H1 (cell line): ENCODE measurements at regions not wholly inside any gene's neighbourhood (a gene's known extent, or its start where the extent isn't known, plus 50 kb on each side); places are given as distances from the start of the nearest gene placed in this dataset.
A peak's percentile ranks its signal among the peaks of the same experiment; 100 is the strongest.

Source experiments
- CTCF ChIA-PET: fragments of 300-600 bp; sonication (Branson Sonifier 250); formaldehyde crosslinking; loops from one replicate; lab custom pipeline; 2021; ENCODE audit not compliant: partially characterized antibody; lab: Charles Lee
- POLR2A ChIA-PET: fragments of 300-600 bp; sonication (Branson Sonifier 250); formaldehyde crosslinking; loops from one replicate; lab custom pipeline; 2021; ENCODE audit warnings: inconsistent platforms; ENCODE audit not compliant: partially characterized antibody; lab: Charles Lee
- DNase-seq, 2 experiments: peaks; one replicate each; pipeline versions ENCODE4 v3.0.0 to v3.0.0-alpha.2; 2010 to 2022; ENCODE audit warnings: low spot score in 2 of 2, low read depth in 1 of 2, mixed read lengths in 1 of 2
- FAIRE-seq: peaks from 2 replicates; lab custom pipeline; 2011; peaks lifted over from hg19 to GRCh38; lab: Jason Lieb, UNC
- H2AFZ ChIP-seq: 2 replicates; pipeline ENCODE4 v1.8.1; 2012; ENCODE audit warnings: low read length, inconsistent platforms
- H2AK5ac ChIP-seq: 2 replicates; pipeline ENCODE4 v1.6.1; 2013; ENCODE audit warnings: low read depth, low read length
- H2BK120ac ChIP-seq: replicated peaks from 2 replicates; pipeline ENCODE3; 2013; ENCODE audit warnings: low read depth, low read length, inconsistent platforms
- H2BK12ac ChIP-seq: 2 replicates; pipeline ENCODE4 v1.6.1; 2013; ENCODE audit warnings: low read depth, low read length
- H2BK15ac ChIP-seq: 2 replicates; pipeline ENCODE4 v1.6.1; 2013; ENCODE audit warnings: low read length
- H2BK20ac ChIP-seq: 2 replicates; pipeline ENCODE4 v1.6.1; 2013; ENCODE audit warnings: low read length
- H2BK5ac ChIP-seq: 2 replicates; pipeline ENCODE4 v1.6.1; 2013; ENCODE audit warnings: low read depth, low read length
- H3K14ac ChIP-seq: 2 replicates; pipeline ENCODE4 v1.6.1; 2013; ENCODE audit warnings: inconsistent platforms; ENCODE audit not compliant: insufficient read length
- H3K18ac ChIP-seq: 2 replicates; pipeline ENCODE4 v1.6.1; 2013; ENCODE audit warnings: low read length; ENCODE audit errors: extremely low read depth
- H3K23ac ChIP-seq: 2 replicates; pipeline ENCODE4 v1.6.1; 2013; ENCODE audit warnings: inconsistent platforms; ENCODE audit not compliant: insufficient read length
- H3K23me2 ChIP-seq: 2 replicates; pipeline ENCODE4 v1.6.1; 2013; ENCODE audit warnings: low read depth, low read length
- H3K27ac ChIP-seq: 2 replicates; pipeline ENCODE4 v1.6.1; 2011; ENCODE audit warnings: low read depth, low read length, inconsistent platforms
- H3K27me3 ChIP-seq, 4 experiments: replicated peaks in 1 of 4; 1 replicate in 1 of 4; 2 replicates in 3 of 4; pipeline versions ENCODE4 v1.6.1 to v1.8.1; 2011 to 2013; ENCODE audit warnings: low read length in 3 of 4, mild to moderate bottlenecking in 3 of 4, inconsistent platforms in 2 of 4, mixed read lengths in 2 of 4, moderate library complexity in 1 of 4; ENCODE audit not compliant: control insufficient read depth in 3 of 4, insufficient read depth in 3 of 4; ENCODE audit errors: extremely low read depth in 1 of 4
- H3K36me3 ChIP-seq, 4 experiments: 2 replicates each; pipeline versions ENCODE4 v1.6.1 to v1.8.1; 2011 to 2013; ENCODE audit warnings: mild to moderate bottlenecking in 4 of 4, low read length in 3 of 4, moderate library complexity in 2 of 4, control low read depth in 1 of 4, inconsistent platforms in 1 of 4; ENCODE audit not compliant: insufficient read depth in 4 of 4, control insufficient read depth in 2 of 4
- H3K4ac ChIP-seq: replicated peaks from 2 replicates; pipeline ENCODE3; 2013; ENCODE audit warnings: low read length, low read depth, mixed read lengths, inconsistent platforms; ENCODE audit not compliant: insufficient read length
- H3K4me1 ChIP-seq, 4 experiments: replicated peaks in 1 of 4; 1 replicate in 1 of 4; 2 replicates in 3 of 4; pipeline versions ENCODE4 v1.6.1 to v1.8.1; 2011 to 2013; ENCODE audit warnings: low read length in 3 of 4, inconsistent platforms in 2 of 4, mixed read lengths in 1 of 4; ENCODE audit not compliant: insufficient read depth in 4 of 4, control insufficient read depth in 3 of 4
- H3K4me2 ChIP-seq, 2 experiments: 2 replicates each; pipeline versions ENCODE4 v1.6.1 to v1.8.1; 2011 to 2013; ENCODE audit warnings: low read depth in 2 of 2, low read length in 2 of 2, control low read depth in 1 of 2, inconsistent platforms in 1 of 2, mild to moderate bottlenecking in 1 of 2; ENCODE audit not compliant: insufficient read depth in 1 of 2
- H3K4me3 ChIP-seq, 4 experiments: fragments of 200-600, 300-600 bp in 1 of 4; sonication (generic), shearing (Covaris generic), sonication (Bioruptor Twin) in 1 of 4; 2 replicates each; pipeline versions ENCODE4 v1.5.1 to v1.8.1; 2011 to 2016; ENCODE audit warnings: low read length in 4 of 4, low read depth in 3 of 4, control low read depth in 2 of 4, inconsistent platforms in 2 of 4, mild to moderate bottlenecking in 2 of 4, mixed read lengths in 1 of 4, moderate library complexity in 1 of 4; ENCODE audit not compliant: insufficient read depth in 2 of 4; ENCODE audit errors: extremely low read depth in 1 of 4
- H3K56ac ChIP-seq: replicated peaks from 2 replicates; pipeline ENCODE3; 2013; ENCODE audit warnings: low read depth, mild to moderate bottlenecking, mixed read lengths, low read length, inconsistent platforms; ENCODE audit not compliant: insufficient read length
- H3K79me1 ChIP-seq: 2 replicates; pipeline ENCODE4 v1.6.1; 2013; ENCODE audit warnings: low read depth, low read length, control low read depth
- H3K79me2 ChIP-seq, 2 experiments: 2 replicates each; pipeline versions ENCODE4 v1.6.1 to v1.8.1; 2012 to 2013; ENCODE audit warnings: low read length in 2 of 2, mild to moderate bottlenecking in 2 of 2, inconsistent platforms in 1 of 2; ENCODE audit not compliant: insufficient read depth in 2 of 2, control insufficient read depth in 1 of 2
- H3K9ac ChIP-seq, 4 experiments: replicated peaks in 1 of 4; 1 replicate in 1 of 4; 2 replicates in 3 of 4; pipeline versions ENCODE4 v1.6.1 to v1.8.1; 2011 to 2013; ENCODE audit warnings: low read depth in 3 of 4, low read length in 3 of 4, control low read depth in 2 of 4, mild to moderate bottlenecking in 2 of 4, moderate library complexity in 2 of 4, inconsistent platforms in 1 of 4; ENCODE audit errors: extremely low read depth in 1 of 4
- H3K9me3 ChIP-seq, 2 experiments: 2 replicates each; pipeline versions ENCODE4 v1.6.1 to v1.8.1; 2012 to 2013; ENCODE audit warnings: mild to moderate bottlenecking in 2 of 2, moderate library complexity in 2 of 2, control low read depth in 1 of 2, inconsistent platforms in 1 of 2, low read depth in 1 of 2, low read length in 1 of 2, mixed read lengths in 1 of 2; ENCODE audit not compliant: insufficient read depth in 2 of 2
- H4K20me1 ChIP-seq, 2 experiments: replicated peaks in 1 of 2; 2 replicates each; pipeline versions ENCODE3 to v1.8.1; 2011 to 2013; ENCODE audit warnings: inconsistent platforms in 2 of 2, low read length in 2 of 2, mild to moderate bottlenecking in 1 of 2; ENCODE audit not compliant: insufficient read depth in 2 of 2, control insufficient read depth in 1 of 2
- H4K5ac ChIP-seq: 2 replicates; pipeline ENCODE4 v1.6.1; 2013; ENCODE audit warnings: low read length, low read depth, mixed read lengths, inconsistent platforms; ENCODE audit not compliant: insufficient read length
- H4K8ac ChIP-seq: 2 replicates; pipeline ENCODE4 v1.8.0; 2013; ENCODE audit warnings: mild to moderate bottlenecking, moderate library complexity, low read length, inconsistent platforms; ENCODE audit not compliant: insufficient read depth; ENCODE audit errors: extremely low read depth
- H4K91ac ChIP-seq: replicated peaks from 2 replicates; pipeline ENCODE3; 2013; ENCODE audit warnings: low read length, mixed read lengths, inconsistent platforms; ENCODE audit not compliant: insufficient read length
- RAD21 ChIP-seq, 2 experiments: IDR thresholded peaks in 1 of 2; conservative IDR thresholded peaks in 1 of 2; 2 replicates each; pipeline ENCODE4 v1.6.1; 2011; ENCODE audit warnings: low read depth in 2 of 2, low read length in 2 of 2, improper control_type of control experiment in 1 of 2, inconsistent platforms in 1 of 2, mild to moderate bottlenecking in 1 of 2, moderate library complexity in 1 of 2
- SP2 ChIP-seq: IDR thresholded peaks from 2 replicates; pipeline ENCODE4 v1.6.1; 2012; ENCODE audit warnings: mild to moderate bottlenecking, low read length, inconsistent platforms
- WGBS, 2 experiments: shearing (Covaris generic) in 1 of 2; methylation state at CpG; one replicate each; pipeline versions ENCODE4 v1.1.6 to v1.1.7; 2013 to 2015; ENCODE audit warnings: low lambda C conversion rate in 2 of 2, mixed read lengths in 2 of 2, inconsistent platforms in 1 of 2, low coverage in 1 of 2, missing lambda C conversion rate in 1 of 2; ENCODE audit not compliant: insufficient replicate concordance in 2 of 2, insufficient coverage in 1 of 2, insufficient read length in 1 of 2; ENCODE audit errors: extremely low coverage in 1 of 2, missing lambda C conversion rate in 1 of 2; 5-methylcytosine and 5-hydroxymethylcytosine counted together

GRCh38 chr10:78756604-78757343 is 312.0 kb upstream of the ZMIZ1 start:
- CTCF ChIA-PET: interaction anchor here (0.6 to 1.6 kb wide), 5 partner anchors 12 to 568 kb away, joined by 3 to 6 read pairs (median 3); no protein-coding TSS in a partner anchor
- Histone ChIP-seq H3K4me3 (no peak overlapping the region), H3K18ac (no peak overlapping the region), H3K4ac (no peak overlapping the region), H3K79me1 (no peaks in the 10 kb centered on the region; the same call in 1 of the 2 replicates), H3K14ac (no peak overlapping the region), H3K9ac (no peak overlapping the region), H3K27me3 (no peaks in the 10 kb centered on the region), H3K23ac (no peak overlapping the region), H3K56ac (no peak overlapping the region), H3K36me3 (no peaks in the 10 kb centered on the region), H4K20me1 (no peaks in the 10 kb centered on the region), H3K9me3 (no peaks in the 10 kb centered on the region), H2BK20ac (no peak overlapping the region)
- DNase-seq (no peak), FAIRE-seq (no peak)
- no peak for TF ChIP-seq SP2
- TF ChIP-seq RAD21 (IDR thresholded peaks at IDR 0.05 in 1 of 2, conservative IDR thresholded peaks at IDR 0.05 in 1 of 2; ENCODE audit: low read depth in 2 of 2, low read length in 2 of 2): 0 out of 4 replicates have a peak, but pooled peaks of 1 of the 2 experiments have one; percentile 2
- TF ChIP-seq, all 59 proteins: peak for 1
- no peak overlapping the region for H2BK120ac ChIP-seq
- H3K23me2 ChIP-seq: no peaks in the 10 kb centered on the region
- no peak overlapping the region; the same call in 1 of the 2 replicates for H2BK5ac ChIP-seq
- peak overlapping the region; percentile 26 for H4K91ac ChIP-seq
- H3K4me1 ChIP-seq: peaks cover 0 to 7% (median 6%) of the 10 kb centered on the region in 4 experiments; a peak in 4 of 7 replicates
- no peaks in the 10 kb centered on the region for H3K79me2 ChIP-seq
- no peak overlapping the region for H3K4me2 ChIP-seq
- H2AFZ ChIP-seq: no peak overlapping the region
- H2BK12ac ChIP-seq: peak overlapping the region; percentile 20; the same call in 1 of the 2 replicates
- POLR2A ChIA-PET: interaction anchor here (1.1 kb wide), 1 partner anchor 10 kb away, joined by 3 read pairs; no protein-coding TSS in a partner anchor
- no peak overlapping the region for H4K5ac ChIP-seq
- no peak overlapping the region for H2BK15ac ChIP-seq
- no peak overlapping the region for H3K27ac ChIP-seq
- no peak overlapping the region for H4K8ac ChIP-seq
- H2AK5ac ChIP-seq: no peak overlapping the region
- 80% methylated on average over 18 of the region's 18 CpGs; no CpG with 5 or more reads in 1 of the 2 experiments for WGBS, 2 experiments
